ENCODE measurements at regions not wholly inside any gene's neighbourhood (a gene's known extent, or its start where the extent isn't known, plus 50 kb on each side); places are given as distances from the start of the nearest gene placed in this dataset.
"Not testable (repeated sequence)": the region's sequence is repeated elsewhere in the genome, so short reads cannot be mapped to it uniquely, and the experiment has no call there.

DNA sequence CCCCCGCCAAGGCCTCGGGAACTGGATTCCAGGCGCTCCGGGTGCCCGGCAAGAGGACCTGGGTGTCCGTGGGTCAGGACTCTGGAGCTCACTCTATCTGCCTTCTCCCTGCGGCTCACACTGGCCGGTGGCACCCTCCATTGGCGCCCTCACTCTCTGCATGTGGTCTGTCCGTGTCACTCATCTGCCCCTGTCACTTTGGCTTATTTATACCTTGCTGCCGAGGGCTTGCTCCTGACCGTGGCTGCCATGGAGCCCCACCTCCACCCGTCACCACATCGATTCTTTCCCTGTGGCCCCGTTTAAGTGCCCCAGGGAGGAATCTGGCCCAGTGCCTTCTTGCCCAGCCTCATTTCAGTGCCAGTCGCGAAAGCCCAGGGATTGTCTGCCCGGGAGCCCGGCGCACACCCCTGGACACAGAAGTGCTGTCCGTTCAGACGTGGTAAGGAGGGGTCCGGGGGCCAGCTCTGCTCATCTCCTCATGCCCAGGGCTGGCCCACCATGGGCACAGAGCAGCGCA lies 113.5 kb downstream of the NPIPB11 start:
- intact Hi-C loops (cut with DNase I) = not testable (repeated sequence)
- peaks cover 37 to 45% of the 10 kb centered on the region in 2 donors for H3K4me1 ChIP-seq

DNA sequence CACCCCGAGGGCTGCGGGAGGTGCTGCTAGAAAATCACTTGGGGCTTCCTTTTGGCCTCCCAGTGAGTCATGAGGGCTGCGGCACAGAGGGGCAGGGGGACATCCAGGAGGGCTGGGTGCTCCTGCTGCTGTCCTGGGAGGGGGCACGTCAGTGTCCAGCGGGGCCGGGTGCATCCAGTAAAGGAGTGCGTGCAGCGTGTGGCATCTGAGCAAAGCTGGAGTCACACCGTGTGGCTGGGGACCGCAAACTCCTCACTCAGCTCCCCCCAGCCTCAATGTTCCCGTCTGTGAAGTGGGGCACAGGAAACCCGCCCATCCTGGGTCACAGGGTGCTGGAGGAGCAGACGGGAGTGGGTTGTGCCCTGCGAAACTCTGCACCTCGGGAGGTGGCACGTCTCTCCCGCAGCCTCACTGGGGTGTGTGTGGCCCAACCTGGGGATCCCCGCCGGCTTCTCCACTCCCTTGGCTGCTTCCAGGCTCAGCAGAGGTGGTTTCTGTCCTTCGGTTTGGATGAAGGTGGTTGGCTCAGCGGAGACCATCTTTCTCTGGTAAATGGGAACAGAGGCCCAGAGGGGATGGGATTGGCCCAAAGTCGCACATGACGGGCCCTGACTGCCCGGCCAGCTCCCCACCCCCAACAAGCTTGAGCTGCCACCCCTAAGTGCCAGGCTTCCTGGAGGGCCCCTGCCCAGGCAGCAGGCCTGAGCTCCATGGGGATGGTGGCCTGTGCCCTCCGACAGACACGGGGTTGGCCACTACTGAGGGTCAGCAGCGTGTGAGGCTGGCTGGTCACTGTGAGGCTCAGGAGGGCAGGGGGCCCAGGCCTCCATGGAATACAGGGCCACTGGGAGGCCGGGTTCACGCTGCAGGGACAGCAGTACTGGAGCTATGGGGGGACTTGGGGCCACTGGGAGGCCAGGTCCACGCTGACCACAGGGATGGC lies 114.9 kb downstream of the NPIPB11 start:
- H3K4me3 ChIP-seq (replicated peaks in 1 of 3); intact Hi-C loops (cut with DNase I); H3K27me3 ChIP-seq; H3K9me3 ChIP-seq; H3K36me3 ChIP-seq: not testable (repeated sequence)
- DNase-seq = peak in 1 of 2 donors; percentile 18
- H3K27ac ChIP-seq = peak overlapping the region in 2 of 3 donors; percentile 30 to 93
- WGBS, 2 donors = 89% methylated on average over 5 to 20 of the region's 30 CpGs
- peaks cover 41 to 49% of the 10 kb centered on the region in 2 donors for H3K4me1 ChIP-seq

More for the DNA sequence above, 113.5 kb downstream of the NPIPB11 start:
- not testable (repeated sequence) for H3K9me3 ChIP-seq; H3K36me3 ChIP-seq; H3K4me3 ChIP-seq (replicated peaks in 1 of 3); H3K27me3 ChIP-seq
- peak; percentile 67 to 68 for DNase-seq
- 68 to 89% methylated on average over 7 to 9 of the region's 24 CpGs for WGBS, 2 donors
- peak in 1 of 6 experiments; percentile 26 for TF ChIP-seq CTCF (IDR thresholded peaks at IDR 0.05)
- H3K27ac ChIP-seq = peak overlapping the region in 2 of 3 donors; percentile 10 to 15

- WGBS, 2 donors = 7 to 23% methylated on average over 5 to 10 of the region's 24 CpGs
- intact Hi-C loops (cut with DNase I) = no loop called here
- peak; percentile 98 to 99 for DNase-seq
- no peaks in the 10 kb centered on the region for H3K9me3 ChIP-seq
- H3K27ac ChIP-seq = peak overlapping the region; percentile 61 to 93 (median 65)
- H3K36me3 ChIP-seq = no peaks in the 10 kb centered on the region
- TF ChIP-seq CTCF (IDR thresholded peaks at IDR 0.05) (peak in 1 of 6 experiments; percentile 6), POLR2A (IDR thresholded peaks at IDR 0.05) (peak in 1 of 2 donors; percentile 47)
- H3K4me3 ChIP-seq (replicated peaks in 1 of 3) = no peak overlapping the region
- peaks cover 41 to 50% of the 10 kb centered on the region in 2 donors for H3K4me1 ChIP-seq
- H3K27me3 ChIP-seq = no peaks in the 10 kb centered on the region
Observed at GRCh38 chr16:29290631-29291247, 115.8 kb downstream of the NPIPB11 start.

DNA sequence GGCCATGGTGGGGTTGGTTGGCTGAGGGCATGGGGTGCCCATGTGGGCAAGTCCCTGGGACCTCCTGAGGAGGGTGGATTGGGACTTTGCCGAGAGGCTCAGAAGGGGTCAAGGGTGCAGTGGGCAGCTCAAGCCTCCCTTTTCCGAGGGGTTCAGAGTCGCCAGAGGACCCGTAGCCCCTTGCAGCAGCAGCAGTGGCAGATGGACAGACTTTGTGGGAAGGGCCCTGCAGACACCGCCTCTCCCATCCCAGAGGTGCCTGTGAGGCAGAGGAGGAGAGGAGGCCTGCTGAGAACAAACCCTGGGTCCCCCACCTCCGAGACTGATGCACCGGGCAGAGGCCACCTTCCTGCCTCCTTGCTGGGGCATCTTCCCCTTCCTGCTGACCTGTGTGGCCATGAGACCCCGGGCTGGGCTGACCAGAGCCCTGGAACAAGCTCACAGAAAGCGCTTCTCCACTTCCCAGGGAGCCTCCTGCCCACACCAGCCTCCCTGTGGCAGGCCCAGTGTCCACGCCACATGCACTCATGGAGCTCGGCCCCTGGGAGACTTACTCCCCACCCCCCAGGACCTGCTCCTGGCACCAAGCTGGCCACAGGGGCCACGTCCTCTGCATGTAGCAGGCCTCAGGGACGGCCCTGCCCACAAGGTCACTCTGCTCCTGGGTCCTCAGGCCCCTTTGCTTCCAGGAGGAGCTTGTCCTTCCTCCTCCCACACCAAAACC lies 116.8 kb downstream of the NPIPB11 start:
- intact Hi-C loops (cut with DNase I) = not testable (repeated sequence)

DNA sequence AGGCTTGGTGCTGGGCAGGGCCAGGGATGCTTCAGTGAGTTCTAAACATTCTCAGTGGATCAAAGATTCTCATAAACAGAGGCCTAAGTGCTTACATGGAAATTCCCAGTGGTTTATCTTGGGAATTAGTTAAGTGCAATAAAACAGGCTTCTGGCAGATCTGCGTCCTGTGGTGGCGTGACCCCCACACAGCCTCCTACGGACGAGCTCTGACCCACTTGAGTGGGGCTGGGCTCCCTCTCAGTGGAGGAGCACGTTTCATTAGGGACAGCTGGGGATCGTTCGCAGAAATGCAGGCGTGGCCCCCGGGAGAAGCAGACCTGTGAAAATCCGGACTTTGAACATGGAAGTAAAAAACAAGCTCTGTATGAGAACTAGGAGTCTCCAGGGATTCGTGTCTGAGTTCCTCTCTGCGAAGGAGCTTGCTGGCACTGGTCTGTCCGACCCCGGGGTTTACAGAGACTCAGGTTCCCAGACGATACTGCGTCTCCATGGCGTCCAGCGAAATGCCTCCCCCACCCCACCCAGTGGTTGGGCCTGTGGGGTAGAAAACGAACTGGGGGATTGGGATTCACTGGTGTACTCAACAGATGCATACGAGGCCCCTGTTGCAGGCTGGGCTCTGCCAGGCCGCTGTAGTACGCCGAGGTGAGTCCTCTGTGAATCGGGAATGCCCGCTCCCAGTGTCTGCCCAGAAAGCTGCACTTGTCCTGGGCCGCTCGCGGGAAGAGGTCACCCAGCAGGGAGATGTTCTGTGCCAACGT lies 117.6 kb downstream of the NPIPB11 start:
- H3K4me3 ChIP-seq (replicated peaks in 1 of 3); H3K36me3 ChIP-seq; H3K27me3 ChIP-seq; H3K9me3 ChIP-seq; intact Hi-C loops (cut with DNase I): not testable (repeated sequence)
- DNase-seq = peak; percentile 69 to 72
- peak in 1 of 2 donors; percentile 37 for TF ChIP-seq POLR2A (IDR thresholded peaks at IDR 0.05)
- H3K4me1 ChIP-seq = peaks cover 41 to 62% of the 10 kb centered on the region in 2 donors
- H3K27ac ChIP-seq = peak overlapping the region; percentile 64 to 93 (median 82)
- WGBS, 2 donors = 52 to 62% methylated on average over 22 to 29 of the region's 29 CpGs

More for the DNA sequence above, 116.8 kb downstream of the NPIPB11 start:
- not testable (repeated sequence) for DNase-seq; H3K9me3 ChIP-seq; H3K27me3 ChIP-seq; H3K4me3 ChIP-seq (replicated peaks in 1 of 3); H3K36me3 ChIP-seq
- peaks cover 41 to 61% of the 10 kb centered on the region in 2 donors for H3K4me1 ChIP-seq
- H3K27ac ChIP-seq = peak overlapping the region; percentile 64 to 93 (median 82)
- 94 to 100% methylated on average over 6 to 8 of the region's 13 CpGs for WGBS, 2 donors

Measured in thyroid gland (tissue), 4 donors.